OCI-LY1 (cell line): ENCODE measurements at regions not wholly inside any gene's neighbourhood (a gene's known extent, or its start where the extent isn't known, plus 50 kb on each side); places are given as distances from the start of the nearest gene placed in this dataset.

Experiments
- H2AFZ ChIP-seq: fragments of 200-600 bp; sonication (generic), shearing (Covaris generic); 2 replicates; pipeline ENCODE4 v1.6.0; 2014; ENCODE audit warnings: antibody characterized with exemption, mild to moderate bottlenecking, low read length
- H3F3A ChIP-seq: fragments of 200-600 bp; sonication (generic), shearing (Covaris generic); 2 replicates; pipeline ENCODE4 v1.6.0; 2014; ENCODE audit warnings: mild to moderate bottlenecking, antibody characterized with exemption, low read length, moderate library complexity; ENCODE audit not compliant: insufficient read depth
- H3K27ac ChIP-seq: fragments of 200-600 bp; sonication (generic); 2 replicates; pipeline ENCODE4 v1.5.1; 2014; ENCODE audit warnings: low read length, mixed run types, mild to moderate bottlenecking, low read depth; ENCODE audit not compliant: poor library complexity, severe bottlenecking
- H3K27me3 ChIP-seq: fragments of 200-600 bp; sonication (generic); 2 replicates; pipeline ENCODE4 v1.6.0; 2014; ENCODE audit warnings: antibody characterized with exemption, mild to moderate bottlenecking, low read length, moderate library complexity; ENCODE audit not compliant: insufficient read depth
- H3K36me3 ChIP-seq: fragments of 200-600 bp; sonication (generic); 2 replicates; pipeline ENCODE4 v1.6.1; 2014; ENCODE audit warnings: mild to moderate bottlenecking, antibody characterized with exemption, low read length, moderate library complexity, mixed read lengths; ENCODE audit not compliant: insufficient read depth
- H3K4me1 ChIP-seq: fragments of 200-600 bp; sonication (generic); 2 replicates; pipeline ENCODE4 v1.5.1; 2014; ENCODE audit warnings: mild to moderate bottlenecking, low read length, moderate library complexity; ENCODE audit not compliant: insufficient read depth, severe bottlenecking
- H3K4me2 ChIP-seq: fragments of 200-600 bp; sonication (generic), shearing (Covaris generic); 2 replicates; pipeline ENCODE4 v1.6.1; 2014; ENCODE audit warnings: low read length
- H3K4me3 ChIP-seq: fragments of 200-600 bp; sonication (generic); 2 replicates; pipeline ENCODE4 v1.5.1; 2014; ENCODE audit warnings: low read length, low read depth, mild to moderate bottlenecking, mixed read lengths; ENCODE audit not compliant: poor library complexity, severe bottlenecking
- H3K79me2 ChIP-seq: fragments of 200-600 bp; shearing (Covaris generic); 2 replicates; pipeline ENCODE4 v1.6.1; 2016; ENCODE audit warnings: mixed run types, low read length, mixed read lengths; ENCODE audit not compliant: insufficient read depth
- H3K9ac ChIP-seq: fragments of 200-600 bp; sonication (generic), shearing (Covaris generic); 2 replicates; pipeline ENCODE4 v1.6.1; 2014; ENCODE audit warnings: mild to moderate bottlenecking, low read length, mixed read lengths
- H3K9me2 ChIP-seq: fragments of 200-600 bp; sonication (generic), shearing (Covaris generic); 2 replicates; pipeline ENCODE4 v1.6.1; 2014; ENCODE audit warnings: low read depth, mild to moderate bottlenecking, low read length, mixed read lengths
- H3K9me3 ChIP-seq: fragments of 200-600 bp; shearing (Covaris generic); 2 replicates; pipeline ENCODE4 v1.6.1; 2014; ENCODE audit warnings: low read length, mixed read lengths
- H4K20me1 ChIP-seq: fragments of 200-600 bp; sonication (generic), shearing (Covaris generic); 2 replicates; pipeline ENCODE4 v1.6.0; 2016; ENCODE audit warnings: mild to moderate bottlenecking, low read length; ENCODE audit not compliant: insufficient read depth
- CTCF ChIP-seq: fragments of 200-600 bp; sonication (generic), shearing (Covaris generic); IDR thresholded peaks from 2 replicates; pipeline ENCODE4 v1.5.1; 2017; ENCODE audit warnings: mild to moderate bottlenecking, antibody characterized with exemption, low read length, moderate library complexity, mixed read lengths
- EZH2 ChIP-seq: fragments of 200-600 bp; sonication (generic), shearing (Covaris generic); IDR thresholded peaks from 2 replicates; pipeline ENCODE4 v1.8.0; 2017; ENCODE audit warnings: borderline replicate concordance, mixed run types, mild to moderate bottlenecking, antibody characterized with exemption, low read length, moderate library complexity, mixed read lengths

GRCh38 chr2:17375262-17375661 lies 143.0 kb downstream of the RAD51AP2 start:
- Histone ChIP-seq H2AFZ (no peak overlapping the region), H3K27me3 (no peaks in the 10 kb centered on the region), H3K79me2 (no peaks in the 10 kb centered on the region), H3K9me3 (no peaks in the 10 kb centered on the region), H4K20me1 (no peaks in the 10 kb centered on the region), H3K9me2 (no peaks in the 10 kb centered on the region), H3K36me3 (no peaks in the 10 kb centered on the region), H3K4me3 (no peak overlapping the region), H3K4me1 (no peaks in the 10 kb centered on the region), H3F3A (no peaks in the 10 kb centered on the region), H3K27ac (no peak overlapping the region), H3K9ac (no peak overlapping the region), H3K4me2 (no peak overlapping the region)
- TF ChIP-seq EZH2 = no peak
- TF ChIP-seq CTCF = no peak

GRCh38 chr2:17373741-17374140 lies 144.5 kb downstream of the RAD51AP2 start:
- Histone ChIP-seq H3F3A (no peaks in the 10 kb centered on the region), H3K79me2 (no peaks in the 10 kb centered on the region), H3K36me3 (no peaks in the 10 kb centered on the region), H3K4me2 (no peak overlapping the region), H3K9me3 (no peaks in the 10 kb centered on the region), H3K9ac (no peak overlapping the region), H4K20me1 (no peaks in the 10 kb centered on the region), H2AFZ (no peak overlapping the region), H3K9me2 (no peaks in the 10 kb centered on the region), H3K27ac (no peak overlapping the region), H3K4me1 (no peaks in the 10 kb centered on the region), H3K4me3 (no peak overlapping the region), H3K27me3 (no peaks in the 10 kb centered on the region)
- TF ChIP-seq CTCF (no peak), EZH2 (no peak)

- H3K27me3 ChIP-seq = no peaks in the 10 kb centered on the region
- no peaks in the 10 kb centered on the region for H3K4me1 ChIP-seq
- no peak overlapping the region for H3K27ac ChIP-seq
- no peak overlapping the region for H3K9ac ChIP-seq
- no peak overlapping the region for H3K4me3 ChIP-seq
- TF ChIP-seq EZH2 = no peak
- no peak for TF ChIP-seq CTCF
- H3K4me2 ChIP-seq = no peak overlapping the region
- H3K36me3 ChIP-seq = no peaks in the 10 kb centered on the region
- no peaks in the 10 kb centered on the region for H3K79me2 ChIP-seq
- no peaks in the 10 kb centered on the region for H4K20me1 ChIP-seq
- no peaks in the 10 kb centered on the region for H3K9me2 ChIP-seq
- no peak overlapping the region for H2AFZ ChIP-seq
- no peaks in the 10 kb centered on the region for H3F3A ChIP-seq
- no peaks in the 10 kb centered on the region for H3K9me3 ChIP-seq
These were observed 145.2 kb downstream of the RAD51AP2 start for GRCh38 chr2:17373041-17373440.
